ENCODE measurements at regions not wholly inside any gene's neighbourhood (a gene's known extent, or its start where the extent isn't known, plus 50 kb on each side); places are given as distances from the start of the nearest gene placed in this dataset.

- WGBS (ENCODE audit: insufficient coverage, low coverage, low lambda C conversion rate, missing lambda C conversion rate) = 22% methylated on average over 2 of the region's 2 CpGs
- no peak for DNase-seq
- intact Hi-C loops (cut with DNase I) = no loop called here
- H3K4me1 ChIP-seq = no peaks in the 10 kb centered on the region
- H3K36me3 ChIP-seq = no peaks in the 10 kb centered on the region
- no peaks in the 10 kb centered on the region for H3K9me3 ChIP-seq
- no peak for ATAC-seq
- TF ChIP-seq, protein P1, sequence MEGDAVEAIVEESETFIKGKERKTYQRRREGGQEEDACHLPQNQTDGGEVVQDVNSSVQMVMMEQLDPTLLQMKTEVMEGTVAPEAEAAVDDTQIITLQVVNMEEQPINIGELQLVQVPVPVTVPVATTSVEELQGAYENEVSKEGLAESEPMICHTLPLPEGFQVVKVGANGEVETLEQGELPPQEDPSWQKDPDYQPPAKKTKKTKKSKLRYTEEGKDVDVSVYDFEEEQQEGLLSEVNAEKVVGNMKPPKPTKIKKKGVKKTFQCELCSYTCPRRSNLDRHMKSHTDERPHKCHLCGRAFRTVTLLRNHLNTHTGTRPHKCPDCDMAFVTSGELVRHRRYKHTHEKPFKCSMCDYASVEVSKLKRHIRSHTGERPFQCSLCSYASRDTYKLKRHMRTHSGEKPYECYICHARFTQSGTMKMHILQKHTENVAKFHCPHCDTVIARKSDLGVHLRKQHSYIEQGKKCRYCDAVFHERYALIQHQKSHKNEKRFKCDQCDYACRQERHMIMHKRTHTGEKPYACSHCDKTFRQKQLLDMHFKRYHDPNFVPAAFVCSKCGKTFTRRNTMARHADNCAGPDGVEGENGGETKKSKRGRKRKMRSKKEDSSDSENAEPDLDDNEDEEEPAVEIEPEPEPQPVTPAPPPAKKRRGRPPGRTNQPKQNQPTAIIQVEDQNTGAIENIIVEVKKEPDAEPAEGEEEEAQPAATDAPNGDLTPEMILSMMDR (IDR thresholded peaks at IDR 0.05) = no peak
- TF ChIP-seq POLR2A (IDR thresholded peaks at IDR 0.05) = no peak
- no peaks in the 10 kb centered on the region for H3K27me3 ChIP-seq
- H3K4me3 ChIP-seq = no peak overlapping the region
- H3K27ac ChIP-seq = no peak overlapping the region
Measured at GRCh38 chr18:29063346-29063745, 886.4 kb upstream of the CDH2 start.

DNA sequence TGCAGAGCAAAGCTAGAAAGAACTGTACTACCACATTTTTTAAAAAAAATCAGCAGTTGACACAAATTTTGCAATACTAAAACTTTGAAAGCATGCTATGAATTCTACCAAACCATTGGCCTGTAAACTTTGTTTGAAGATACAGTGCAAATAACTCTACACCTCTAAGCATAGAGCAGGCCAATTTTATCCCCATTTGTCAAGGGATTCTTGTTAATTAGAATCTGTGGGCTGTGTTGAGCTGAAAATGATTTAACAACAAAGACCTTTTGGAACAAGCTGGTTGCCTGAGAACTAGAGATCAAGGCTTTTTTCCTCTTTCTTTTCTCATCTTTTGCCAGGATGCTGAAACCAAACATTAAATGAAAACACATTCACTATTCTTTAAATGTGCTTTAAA lies 886.0 kb upstream of the CDH2 start:
- no peaks in the 10 kb centered on the region for H3K9me3 ChIP-seq
- no peak for TF ChIP-seq POLR2A (IDR thresholded peaks at IDR 0.05)
- TF ChIP-seq, protein P1 (IDR thresholded peaks at IDR 0.05) = no peak
- H3K27ac ChIP-seq = no peak overlapping the region
- H3K27me3 ChIP-seq = no peaks in the 10 kb centered on the region
- no peaks in the 10 kb centered on the region for H3K36me3 ChIP-seq
- DNase-seq (no peak), ATAC-seq (no peak)
- no peak overlapping the region for H3K4me3 ChIP-seq
- intact Hi-C loops (cut with DNase I) = no loop called here
- no peaks in the 10 kb centered on the region for H3K4me1 ChIP-seq

DNA sequence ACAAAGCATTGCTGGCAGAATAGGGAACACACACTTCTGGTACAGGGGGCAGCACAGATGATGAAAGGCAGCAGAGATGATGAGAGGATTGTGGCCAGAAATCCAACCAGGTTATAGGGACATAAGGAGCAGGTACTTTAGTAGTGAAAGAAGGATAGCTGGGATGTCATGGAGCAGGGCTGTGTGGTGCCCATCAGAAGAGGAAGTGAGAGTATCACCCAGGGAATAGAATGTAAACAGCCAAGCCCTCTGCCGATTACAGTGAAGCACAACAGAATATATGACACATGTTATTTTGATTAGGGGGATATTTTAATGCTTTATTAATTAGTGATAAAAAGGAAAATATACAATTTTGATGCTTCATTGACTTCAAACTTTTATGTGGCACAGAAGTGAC lies 883.4 kb upstream of the CDH2 start:
- no peaks in the 10 kb centered on the region for H3K9me3 ChIP-seq
- no peaks in the 10 kb centered on the region for H3K27me3 ChIP-seq
- no peaks in the 10 kb centered on the region for H3K36me3 ChIP-seq
- TF ChIP-seq, protein P1 (IDR thresholded peaks at IDR 0.05) = no peak
- no peak for TF ChIP-seq POLR2A (IDR thresholded peaks at IDR 0.05)
- H3K4me3 ChIP-seq = no peak overlapping the region
- H3K4me1 ChIP-seq = no peaks in the 10 kb centered on the region
- ATAC-seq = no peak
- WGBS (ENCODE audit: insufficient coverage, low coverage, low lambda C conversion rate, missing lambda C conversion rate) = 36% methylated on average over 1 of the region's 1 CpG
- DNase-seq = no peak
- intact Hi-C loops (cut with DNase I) = no loop called here
- H3K27ac ChIP-seq = no peak overlapping the region

GRCh38 chr18:29057703-29058102 lies 880.8 kb upstream of the CDH2 start:
- Histone ChIP-seq H3K9me3 (no peaks in the 10 kb centered on the region), H3K27ac (no peak overlapping the region), H3K27me3 (no peaks in the 10 kb centered on the region), H3K4me1 (no peaks in the 10 kb centered on the region), H3K4me3 (no peak overlapping the region), H3K36me3 (no peaks in the 10 kb centered on the region)
- TF ChIP-seq, protein P1 (IDR thresholded peaks at IDR 0.05) = no peak
- no peak for TF ChIP-seq POLR2A (IDR thresholded peaks at IDR 0.05)
- intact Hi-C loops (cut with DNase I) = no loop called here
- ATAC-seq = no peak
- DNase-seq = no peak

DNA sequence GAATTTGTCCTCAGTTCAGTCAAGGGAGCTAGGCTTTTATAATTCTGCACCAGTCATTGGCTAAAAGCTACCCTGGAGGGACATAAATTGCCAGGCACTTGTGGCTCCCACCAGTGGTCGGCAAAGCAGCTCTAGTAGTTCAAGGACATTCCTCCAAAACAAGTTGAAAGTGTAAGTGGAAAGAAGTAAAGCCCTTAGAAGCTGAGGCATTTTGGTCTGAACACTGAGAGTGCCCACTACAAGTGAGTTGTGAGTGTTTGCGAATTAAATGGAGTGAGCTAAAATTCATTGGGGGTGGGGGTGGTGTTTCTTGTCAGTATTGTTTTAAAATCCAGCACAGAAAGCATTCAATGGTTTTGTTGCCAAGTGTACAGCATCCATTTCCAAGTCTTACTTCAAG lies 879.9 kb upstream of the CDH2 start:
- Histone ChIP-seq H3K36me3 (no peaks in the 10 kb centered on the region), H3K4me3 (no peak overlapping the region), H3K27ac (no peak overlapping the region), H3K9me3 (no peaks in the 10 kb centered on the region), H3K27me3 (no peaks in the 10 kb centered on the region), H3K4me1 (no peaks in the 10 kb centered on the region)
- ATAC-seq (no peak), DNase-seq (no peak)
- TF ChIP-seq, protein P1 (IDR thresholded peaks at IDR 0.05) = no peak
- no peak for TF ChIP-seq POLR2A (IDR thresholded peaks at IDR 0.05)
- WGBS (ENCODE audit: insufficient coverage, low coverage, low lambda C conversion rate, missing lambda C conversion rate) = 48% methylated on average over 2 of the region's 2 CpGs
- intact Hi-C loops (cut with DNase I) = no loop called here
